ENCODE measurements at regions not wholly inside any gene's neighbourhood (a gene's known extent, or its start where the extent isn't known, plus 50 kb on each side); places are given as distances from the start of the nearest gene placed in this dataset.
A peak's percentile ranks its signal among the peaks of the same experiment; 100 is the strongest.
"Not testable (repeated sequence)": the region's sequence is repeated elsewhere in the genome, so short reads cannot be mapped to it uniquely, and the experiment has no call there.

DNA sequence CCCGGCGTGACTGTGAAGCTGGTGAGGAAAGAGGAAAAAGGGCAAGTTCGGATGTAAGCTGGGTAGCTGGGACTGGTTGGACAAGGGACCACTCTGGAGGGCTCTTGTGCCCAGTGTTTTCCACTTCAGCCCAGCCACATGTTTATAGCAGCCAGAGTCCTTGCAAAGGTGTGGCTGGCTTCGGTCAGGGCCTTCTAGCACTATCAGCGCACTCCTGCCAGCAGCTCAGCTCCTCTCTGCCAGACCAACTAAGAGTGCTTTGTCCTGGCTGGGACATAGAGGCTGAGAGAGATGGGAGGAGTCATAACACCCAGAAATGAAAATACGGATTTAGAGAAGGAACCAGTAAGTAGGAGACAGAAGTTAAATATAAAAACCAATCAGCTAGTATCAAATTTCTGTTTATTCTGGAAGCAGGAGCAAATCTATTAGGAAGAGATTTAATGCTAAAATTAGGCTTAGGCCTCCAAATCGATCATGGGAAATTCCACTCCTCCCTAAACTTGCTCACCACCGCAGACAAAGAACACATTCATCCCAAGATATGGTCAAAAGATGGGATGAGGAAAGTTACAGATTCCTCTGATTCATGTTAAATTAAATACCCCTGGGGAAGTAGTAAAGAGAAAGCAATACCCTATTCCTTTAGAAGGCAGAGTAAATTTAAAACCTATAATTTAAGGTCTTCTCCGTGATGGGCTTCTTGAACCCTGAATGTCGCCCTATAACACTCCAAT, 135.0 kb downstream of the RALA start:
- ChIA-PET CTCF (interaction anchor here (0.5 kb wide), 1 partner anchor 38 kb away, joined by 3 read pairs; no protein-coding TSS in a partner anchor), POLR2A (ENCODE audit: low non-redundant PET) (no interaction called here)
- TF ChIP-seq, protein P1, sequence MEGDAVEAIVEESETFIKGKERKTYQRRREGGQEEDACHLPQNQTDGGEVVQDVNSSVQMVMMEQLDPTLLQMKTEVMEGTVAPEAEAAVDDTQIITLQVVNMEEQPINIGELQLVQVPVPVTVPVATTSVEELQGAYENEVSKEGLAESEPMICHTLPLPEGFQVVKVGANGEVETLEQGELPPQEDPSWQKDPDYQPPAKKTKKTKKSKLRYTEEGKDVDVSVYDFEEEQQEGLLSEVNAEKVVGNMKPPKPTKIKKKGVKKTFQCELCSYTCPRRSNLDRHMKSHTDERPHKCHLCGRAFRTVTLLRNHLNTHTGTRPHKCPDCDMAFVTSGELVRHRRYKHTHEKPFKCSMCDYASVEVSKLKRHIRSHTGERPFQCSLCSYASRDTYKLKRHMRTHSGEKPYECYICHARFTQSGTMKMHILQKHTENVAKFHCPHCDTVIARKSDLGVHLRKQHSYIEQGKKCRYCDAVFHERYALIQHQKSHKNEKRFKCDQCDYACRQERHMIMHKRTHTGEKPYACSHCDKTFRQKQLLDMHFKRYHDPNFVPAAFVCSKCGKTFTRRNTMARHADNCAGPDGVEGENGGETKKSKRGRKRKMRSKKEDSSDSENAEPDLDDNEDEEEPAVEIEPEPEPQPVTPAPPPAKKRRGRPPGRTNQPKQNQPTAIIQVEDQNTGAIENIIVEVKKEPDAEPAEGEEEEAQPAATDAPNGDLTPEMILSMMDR (conservative IDR thresholded peaks at IDR 0.05; ENCODE audit: low read depth): no peak
- DNase-seq (ENCODE audit: low spot score): no peak
- H3K27ac ChIP-seq: no peak overlapping the region

DNA sequence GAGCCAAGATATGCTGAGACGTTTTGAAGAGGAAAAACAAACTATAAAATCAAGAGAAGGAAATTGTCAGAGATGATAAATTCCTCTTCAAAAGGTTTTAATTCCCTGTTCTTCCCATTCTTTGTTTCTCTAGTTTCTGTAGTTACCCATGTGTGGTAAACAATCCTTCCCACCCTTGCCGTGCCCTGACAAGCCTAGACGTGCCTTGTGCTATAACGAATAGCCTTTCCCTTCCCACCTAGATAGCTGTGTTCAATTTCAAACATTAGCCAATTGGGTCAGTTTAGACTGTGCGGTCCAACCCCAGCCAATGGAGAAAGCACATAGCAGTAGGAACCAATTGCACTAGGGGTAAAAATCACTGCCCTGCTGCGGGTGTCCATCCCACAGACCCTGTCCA, 138.1 kb downstream of the RALA start:
- CTCF ChIA-PET: interaction anchor here (0.6 kb wide), 3 partner anchors 14 to 19 kb away, joined by 3 to 4 read pairs (median 3); no protein-coding TSS in a partner anchor
- H3K27ac ChIP-seq: no peak overlapping the region
- DNase-seq (ENCODE audit: low spot score): peak; percentile 63
- POLR2A ChIA-PET (ENCODE audit: low non-redundant PET): no interaction called here
- TF ChIP-seq, protein P1 (conservative IDR thresholded peaks at IDR 0.05; ENCODE audit: low read depth): no peak

DNA sequence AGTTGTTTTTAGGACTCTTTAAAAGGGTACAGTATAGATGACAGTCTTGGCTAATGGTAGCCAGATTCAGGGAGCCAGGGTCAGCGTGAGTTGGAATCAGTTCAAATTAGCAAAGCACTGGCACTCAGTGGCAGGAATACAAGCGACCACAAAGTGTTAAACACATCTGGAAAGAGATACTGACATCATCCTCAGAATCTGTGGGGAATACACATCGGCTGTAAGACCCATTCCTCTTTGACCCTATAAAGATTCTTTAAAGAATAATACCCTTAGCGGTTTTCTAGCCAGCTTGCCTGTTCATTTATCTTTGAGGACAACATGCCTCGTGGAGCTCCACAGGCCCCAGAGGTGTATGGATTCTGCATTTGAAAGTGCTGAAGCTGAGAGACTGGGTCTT, 139.1 kb downstream of the RALA start:
- POLR2A ChIA-PET (ENCODE audit: low non-redundant PET): not testable (repeated sequence)

DNA sequence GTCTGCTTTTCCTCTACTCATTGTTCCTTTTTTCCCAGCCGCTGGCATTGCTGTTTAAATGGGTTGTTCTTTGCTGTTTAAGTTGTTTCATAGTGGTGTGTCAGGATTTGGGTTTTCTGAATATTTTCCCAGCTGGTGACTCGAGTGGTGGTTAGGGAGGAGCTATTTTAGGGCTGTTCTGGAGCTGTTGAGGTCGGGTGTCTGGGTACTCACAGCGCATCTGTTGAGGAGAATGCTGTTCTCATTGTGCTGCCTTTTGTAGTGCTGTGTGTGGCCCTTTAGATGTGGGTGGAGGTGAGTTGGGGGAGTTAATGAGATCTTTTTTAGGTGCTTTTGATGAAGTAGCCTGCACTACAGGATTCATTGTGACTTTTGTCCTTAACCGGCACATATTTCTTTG, 139.5 kb downstream of the RALA start:
- POLR2A ChIA-PET (ENCODE audit: low non-redundant PET); H3K27ac ChIP-seq; DNase-seq (ENCODE audit: low spot score); CTCF ChIA-PET: not testable (repeated sequence)

More for the DNA sequence above, 139.1 kb downstream of the RALA start:
- DNase-seq (ENCODE audit: low spot score); H3K27ac ChIP-seq; CTCF ChIA-PET: not testable (repeated sequence)

DNA sequence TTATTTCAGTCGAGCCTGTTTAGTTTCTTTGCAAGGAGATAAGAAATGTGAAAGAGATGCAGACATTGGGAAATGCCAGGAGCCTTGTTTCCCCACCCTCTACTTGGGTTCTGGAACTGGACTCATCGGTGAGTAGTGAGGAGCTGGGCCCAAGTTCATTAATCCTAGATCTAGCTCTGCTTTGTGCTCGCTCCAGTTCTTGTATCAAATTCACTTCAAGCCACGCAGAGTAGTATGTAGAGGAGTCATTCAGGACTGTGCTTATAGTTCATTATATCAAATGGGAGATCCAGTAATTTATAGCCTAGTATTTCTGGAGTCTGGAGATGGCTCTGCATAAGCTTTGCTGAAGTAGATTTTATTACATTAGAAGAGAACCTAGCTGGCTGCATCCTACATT, 142.5 kb downstream of the RALA start:
- DNase-seq (ENCODE audit: low spot score); CTCF ChIA-PET; POLR2A ChIA-PET (ENCODE audit: low non-redundant PET); H3K27ac ChIP-seq: not testable (repeated sequence)

DNA sequence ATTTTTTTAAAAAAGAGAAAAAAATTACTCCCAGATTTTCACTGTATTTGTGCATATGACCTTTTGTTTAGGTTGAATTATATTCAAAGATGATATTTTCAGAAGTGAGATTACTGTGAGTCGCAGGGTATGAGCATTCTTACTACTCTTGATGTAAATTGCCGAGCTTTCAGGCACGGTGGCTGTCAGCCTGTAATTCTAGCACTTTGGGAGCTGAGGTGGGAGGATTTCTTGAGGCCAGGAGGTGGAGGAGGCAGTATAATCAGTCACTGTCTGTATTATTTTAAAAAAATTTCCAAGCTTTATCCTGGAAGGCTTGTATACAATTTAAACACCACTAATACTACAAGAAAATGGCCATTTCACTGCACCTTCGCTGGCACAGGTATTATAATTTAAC, 145.1 kb downstream of the RALA start:
- CTCF ChIA-PET; H3K27ac ChIP-seq; POLR2A ChIA-PET (ENCODE audit: low non-redundant PET); DNase-seq (ENCODE audit: low spot score): not testable (repeated sequence)

DNA sequence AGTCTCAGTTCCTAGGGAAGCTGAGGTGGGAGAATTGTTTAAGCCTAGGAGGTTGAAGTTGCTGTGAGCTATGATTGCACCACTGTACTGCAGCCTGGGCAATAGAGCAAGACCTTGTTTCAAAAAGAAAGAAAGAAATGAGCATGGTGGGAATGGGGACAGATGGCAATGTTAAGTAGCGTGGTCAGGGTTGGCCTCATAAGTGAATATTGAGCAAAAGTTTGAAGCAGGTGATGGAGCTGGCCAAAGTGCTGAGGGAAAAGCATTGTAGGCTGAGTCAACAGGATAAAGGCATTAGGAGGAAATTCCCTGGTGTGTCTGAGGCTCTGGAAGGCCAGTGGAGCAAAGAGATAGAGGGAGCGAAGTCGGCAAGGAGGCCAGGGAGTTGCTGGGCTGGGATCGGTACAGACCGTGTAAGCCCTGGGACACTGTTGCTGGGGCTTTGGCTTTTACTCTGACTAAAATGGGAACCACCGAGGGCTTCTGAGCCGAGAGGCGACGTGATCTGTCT, 151.0 kb downstream of the RALA start:
- POLR2A ChIA-PET (ENCODE audit: low non-redundant PET); H3K27ac ChIP-seq; CTCF ChIA-PET; DNase-seq (ENCODE audit: low spot score): not testable (repeated sequence)

DNA sequence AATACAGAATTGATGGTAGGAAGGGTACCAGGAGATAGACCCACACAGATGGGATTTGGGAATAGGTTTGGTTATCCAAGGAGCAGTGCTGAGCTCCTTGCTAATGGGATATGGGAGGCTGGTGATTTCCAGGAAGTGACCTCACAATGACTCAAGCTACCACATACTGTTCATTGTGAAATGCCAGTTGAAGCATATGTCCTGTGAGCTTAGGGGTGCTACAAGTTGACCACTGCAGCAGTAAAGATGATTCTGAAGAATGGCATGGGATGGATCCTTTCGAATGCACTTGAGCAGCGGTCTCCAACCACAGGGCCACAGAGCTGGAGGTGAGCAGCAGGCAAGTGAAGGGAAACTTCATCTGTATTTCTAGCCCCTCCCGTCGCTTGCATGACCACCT, 158.2 kb downstream of the RALA start:
- POLR2A ChIA-PET (ENCODE audit: low non-redundant PET): not testable (repeated sequence)

DNA sequence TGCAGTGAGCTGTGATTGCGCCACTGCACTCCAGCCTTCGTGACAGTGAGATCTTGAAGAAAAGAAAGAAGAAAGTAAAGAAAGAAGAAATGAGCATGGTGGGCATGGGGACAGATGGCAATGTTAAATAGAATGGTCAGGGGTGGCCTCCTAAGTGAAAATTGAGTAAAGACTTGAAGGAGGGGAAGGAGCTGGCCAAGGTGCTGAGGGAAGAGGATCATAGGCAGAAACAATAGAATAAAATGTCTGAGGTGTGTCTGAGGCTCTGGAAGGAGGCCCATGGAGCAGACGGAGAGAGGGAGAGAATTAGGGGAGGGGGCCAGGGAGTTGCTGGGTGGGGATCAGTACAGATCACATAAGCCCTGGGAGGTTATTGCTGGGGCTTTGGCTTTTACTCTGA, 163.1 kb downstream of the RALA start:
- POLR2A ChIA-PET (ENCODE audit: low non-redundant PET); H3K27ac ChIP-seq; DNase-seq (ENCODE audit: low spot score); CTCF ChIA-PET: not testable (repeated sequence)

More for the DNA sequence above, 158.2 kb downstream of the RALA start:
- DNase-seq (ENCODE audit: low spot score); H3K27ac ChIP-seq; CTCF ChIA-PET: not testable (repeated sequence)

DNA sequence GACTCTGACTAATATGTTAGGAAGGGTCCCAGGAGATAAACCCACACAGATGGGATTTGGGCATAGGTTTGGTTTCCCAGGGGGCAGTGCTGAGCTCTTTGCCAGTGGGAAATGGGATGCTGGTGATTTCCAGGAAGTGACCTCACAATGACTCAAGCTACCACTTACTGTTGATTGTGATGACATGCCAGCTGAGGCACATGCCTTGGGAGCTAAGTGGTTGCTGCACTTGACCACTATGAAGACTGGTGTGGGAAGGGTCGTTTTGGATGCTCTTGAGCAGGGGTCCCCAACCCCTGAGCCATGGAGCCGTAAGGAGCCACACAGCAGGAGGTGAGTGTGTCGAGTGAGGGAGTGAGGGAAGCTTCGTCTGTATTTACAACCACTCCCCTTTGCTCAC, 159.0 kb upstream of the CDK13 start:
- POLR2A ChIA-PET (ENCODE audit: low non-redundant PET); CTCF ChIA-PET; DNase-seq (ENCODE audit: low spot score); H3K27ac ChIP-seq: not testable (repeated sequence)

DNA sequence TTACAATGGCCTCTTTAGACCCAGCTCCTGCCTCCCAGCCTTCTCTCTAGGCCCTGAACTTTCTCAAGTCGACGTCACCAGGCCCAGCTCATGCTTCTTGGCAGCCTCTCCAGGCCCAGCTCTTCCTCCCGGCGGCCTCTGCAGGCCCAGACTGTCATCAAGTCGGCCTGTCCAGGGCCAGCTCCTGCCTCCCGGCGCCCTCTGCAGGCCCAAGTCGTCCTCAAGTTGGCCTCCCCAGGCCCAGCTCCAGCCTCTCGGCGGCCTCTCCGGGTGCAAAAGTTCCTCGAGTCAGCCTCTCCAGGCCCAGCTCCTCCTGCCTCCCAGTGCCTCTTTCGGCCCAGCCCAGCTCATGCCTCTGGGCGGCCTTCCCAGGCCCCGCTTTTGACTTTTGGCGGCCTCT, 158.1 kb upstream of the CDK13 start:
- DNase-seq (ENCODE audit: low spot score); POLR2A ChIA-PET (ENCODE audit: low non-redundant PET); H3K27ac ChIP-seq; CTCF ChIA-PET: not testable (repeated sequence)

DNA sequence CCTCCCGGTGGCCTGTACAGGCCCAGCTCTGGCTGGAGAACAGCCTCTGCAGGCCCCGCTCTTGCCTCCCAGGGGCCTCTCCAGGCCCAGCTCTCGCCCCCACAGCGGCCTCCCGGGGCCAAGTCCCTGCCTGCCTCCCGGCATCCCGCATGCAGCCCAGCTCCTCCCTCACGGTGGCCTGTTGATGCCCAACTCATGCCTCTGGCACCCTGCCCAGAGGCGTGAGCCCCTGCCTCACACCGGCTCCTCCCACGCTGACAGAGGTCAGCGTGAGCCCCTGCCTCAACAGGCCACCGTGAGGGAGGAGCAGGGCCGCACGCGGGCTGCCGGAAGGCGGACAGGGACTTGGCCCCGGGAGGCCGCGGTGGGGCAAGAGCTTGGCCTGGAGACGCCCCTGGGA, 157.0 kb upstream of the CDK13 start:
- CTCF ChIA-PET: interaction anchor here (0.7 kb wide), 1 partner anchor 235 kb away, joined by 3 read pairs; no protein-coding TSS in a partner anchor
- H3K27ac ChIP-seq; POLR2A ChIA-PET (ENCODE audit: low non-redundant PET); DNase-seq (ENCODE audit: low spot score): not testable (repeated sequence)

DNA sequence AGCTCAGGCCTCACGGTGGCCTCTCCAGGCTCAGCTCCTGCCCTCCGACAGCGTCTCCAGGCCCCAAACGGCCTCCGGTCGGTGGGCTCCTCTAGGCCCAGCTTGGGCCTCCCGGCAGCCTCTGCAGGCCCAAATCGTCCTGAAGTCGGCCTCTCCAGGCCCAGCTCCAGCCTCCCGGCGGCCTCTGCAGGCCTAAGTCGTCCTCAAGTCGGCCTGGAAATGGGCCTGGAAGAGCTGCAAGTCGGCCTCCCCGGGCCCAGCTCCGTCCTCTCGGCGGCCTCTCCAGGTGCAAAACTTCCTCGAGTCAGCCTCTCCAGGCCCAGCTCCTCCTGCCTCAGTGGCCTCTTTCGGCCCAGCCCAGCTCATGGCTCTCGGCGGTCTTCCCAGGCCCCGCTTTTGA, 156.2 kb upstream of the CDK13 start:
- CTCF ChIA-PET; H3K27ac ChIP-seq; POLR2A ChIA-PET (ENCODE audit: low non-redundant PET); DNase-seq (ENCODE audit: low spot score): not testable (repeated sequence)

DNA sequence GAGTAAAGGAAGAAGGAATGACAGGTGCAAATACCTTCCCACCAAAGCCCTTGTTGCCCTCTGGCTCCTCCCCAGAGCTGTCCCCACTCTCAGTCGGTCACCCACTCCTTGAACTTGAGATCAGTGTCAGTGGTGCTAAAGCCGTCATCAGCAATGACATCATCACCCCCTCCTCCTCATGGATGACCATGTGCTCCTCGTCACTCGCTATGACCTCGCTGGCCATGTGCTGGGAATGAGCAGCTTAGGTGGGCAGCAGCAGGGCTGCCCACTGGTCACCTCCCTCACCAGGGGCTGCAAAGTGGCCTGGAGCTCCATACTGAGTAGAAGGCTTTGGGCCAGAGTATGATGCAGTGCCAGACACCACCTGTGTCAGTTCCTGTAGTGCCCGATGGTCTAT, 153.1 kb upstream of the CDK13 start:
- DNase-seq (ENCODE audit: low spot score); POLR2A ChIA-PET (ENCODE audit: low non-redundant PET); H3K27ac ChIP-seq; CTCF ChIA-PET: not testable (repeated sequence)

DNA sequence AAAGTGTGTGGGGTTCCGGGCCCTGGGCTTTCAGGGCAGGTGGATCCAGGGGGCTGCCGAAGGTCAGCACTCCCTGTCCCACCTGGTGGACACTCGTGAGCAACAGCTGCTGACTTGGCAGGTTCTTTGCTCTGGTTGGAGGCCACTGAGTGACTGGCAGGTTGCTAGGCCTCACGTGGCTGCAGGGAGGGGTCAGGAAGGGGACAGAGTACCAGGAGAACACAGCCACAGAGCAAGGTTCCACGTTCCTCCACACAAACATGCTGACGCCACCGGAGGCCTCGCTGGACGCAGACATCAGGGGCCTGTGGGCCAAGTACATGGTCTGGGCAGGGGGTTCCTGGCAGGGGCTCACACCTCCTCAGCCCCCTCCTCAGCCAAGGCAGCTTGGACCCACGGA, 152.0 kb upstream of the CDK13 start:
- H3K27ac ChIP-seq; POLR2A ChIA-PET (ENCODE audit: low non-redundant PET); DNase-seq (ENCODE audit: low spot score); CTCF ChIA-PET: not testable (repeated sequence)
